Peyer's patch (tissue), 4 donors: ENCODE measurements at regions not wholly inside any gene's neighbourhood (a gene's known extent, or its start where the extent isn't known, plus 50 kb on each side); places are given as distances from the start of the nearest gene placed in this dataset.

Experiments used
- CTCF ChIP-seq, 6 experiments: fragments of 450-650 bp in 4 of 6; fragments of 200-600 bp in 2 of 6; sonication (generic) in 1 of 6; IDR thresholded peaks; one replicate each; pipeline ENCODE4 v1.5.1; 2017 to 2019; ENCODE audit warnings: antibody characterized with exemption in 6 of 6, mild to moderate bottlenecking in 3 of 6, moderate library complexity in 1 of 6
- POLR2A ChIP-seq, 2 donors: fragments of 450-650 bp; IDR thresholded peaks; one replicate each; pipeline ENCODE4 v1.5.1; 2017; ENCODE audit warnings: antibody characterized with exemption in 2 of 2, mild to moderate bottlenecking in 2 of 2, moderate library complexity in 2 of 2

GRCh38 chr5:171647043-171647903 is 138.3 kb upstream of the SMIM23 start:
- no peak for TF ChIP-seq POLR2A (IDR thresholded peaks at IDR 0.05)
- no peak for TF ChIP-seq CTCF (IDR thresholded peaks at IDR 0.05)
